ENCODE measurements at regions not wholly inside any gene's neighbourhood (a gene's known extent, or its start where the extent isn't known, plus 50 kb on each side); places are given as distances from the start of the nearest gene placed in this dataset.

GRCh38 chr6:30818391-30818841 is 65.9 kb upstream of the DDR1 start (continued):
- no peak for TF ChIP-seq CLOCK (CRISPR knock-in tag; IDR thresholded peaks at IDR 0.05; ENCODE audit: borderline replicate concordance)
- TF ChIP-seq ATF7 (IDR thresholded peaks at IDR 0.05): peak; percentile 72
- no peak for TF ChIP-seq NR2C2 (CRISPR knock-in tag; IDR thresholded peaks at IDR 0.05)
- TF ChIP-seq NR2C2 (tag; IDR thresholded peaks at IDR 0.05): 0 out of 2 replicates have a peak, but pooled peaks have one; percentile 21
- TF ChIP-seq SMAD4 (CRISPR knock-in tag; conservative IDR thresholded peaks at IDR 0.05): 0 out of 2 replicates have a peak, but pooled peaks have one; percentile 38
- no peak for TF ChIP-seq ZNF655 (CRISPR knock-in tag; IDR thresholded peaks at IDR 0.05)
- peak in 1 of 2 experiments; percentile 41; a peak in 2 of 4 replicates for TF ChIP-seq ZNF318 (IDR thresholded peaks at IDR 0.05; ENCODE audit: borderline replicate concordance in 1 of 2, low read depth in 1 of 2)
- TF ChIP-seq PHF20 (IDR thresholded peaks at IDR 0.05; ENCODE audit: partially characterized antibody): peak; percentile 53
- TF ChIP-seq TEAD1 (CRISPR knock-in tag; IDR thresholded peaks at IDR 0.05): peak in 1 of 2 experiments; percentile 31; a peak in 1 of 4 replicates
- peak; percentile 29; the same call in 1 of the 2 replicates for TF ChIP-seq NCOA1 (IDR thresholded peaks at IDR 0.05; ENCODE audit: low read depth)
- no peak for TF ChIP-seq ESRRB (CRISPR knock-in tag; IDR thresholded peaks at IDR 0.05; ENCODE audit: borderline replicate concordance)
- peak; percentile 27; the same call in 1 of the 2 replicates for TF ChIP-seq ZSCAN32 (CRISPR knock-in tag; IDR thresholded peaks at IDR 0.05)
- TF ChIP-seq CREBBP (IDR thresholded peaks at IDR 0.05; ENCODE audit: low read depth, low read length): no peak
- TF ChIP-seq MECOM (CRISPR knock-in tag; IDR thresholded peaks at IDR 0.05): 0 out of 2 replicates have a peak, but pooled peaks have one; percentile 62
- TF ChIP-seq SMARCE1 (IDR thresholded peaks at IDR 0.05): peak; percentile 58; the same call in 1 of the 2 replicates

Data from K562 (cell line).